ENCODE measurements at regions not wholly inside any gene's neighbourhood (a gene's known extent, or its start where the extent isn't known, plus 50 kb on each side); places are given as distances from the start of the nearest gene placed in this dataset.
A peak's percentile ranks its signal among the peaks of the same experiment; 100 is the strongest.
"Not testable (repeated sequence)": the region's sequence is repeated elsewhere in the genome, so short reads cannot be mapped to it uniquely, and the experiment has no call there.

DNA sequence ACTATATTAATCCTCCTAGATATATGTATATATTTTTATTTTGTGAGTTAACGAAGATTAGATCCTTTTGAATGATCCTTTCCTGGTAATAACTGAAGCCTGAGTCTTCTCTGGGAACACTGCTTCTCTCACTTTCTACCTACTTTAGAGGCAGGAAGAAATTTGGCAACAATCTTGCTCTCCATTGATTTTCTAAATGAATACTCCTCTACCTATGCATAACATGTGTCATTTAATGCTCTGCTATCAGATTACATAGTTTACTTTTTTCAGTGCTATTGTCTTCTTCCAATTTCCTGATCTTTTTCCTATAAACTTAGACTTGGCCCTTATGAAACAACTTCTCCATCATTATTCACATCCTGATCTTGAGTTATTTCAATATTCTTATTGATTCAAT, 60.4 kb upstream of the PDHA2 start:
- DNase-seq (ENCODE audit: low read depth): no peak
- no peak overlapping the region for H3K4me3 ChIP-seq (replicated peaks; ENCODE audit: low read depth, low read length)
- TF ChIP-seq, protein P1, sequence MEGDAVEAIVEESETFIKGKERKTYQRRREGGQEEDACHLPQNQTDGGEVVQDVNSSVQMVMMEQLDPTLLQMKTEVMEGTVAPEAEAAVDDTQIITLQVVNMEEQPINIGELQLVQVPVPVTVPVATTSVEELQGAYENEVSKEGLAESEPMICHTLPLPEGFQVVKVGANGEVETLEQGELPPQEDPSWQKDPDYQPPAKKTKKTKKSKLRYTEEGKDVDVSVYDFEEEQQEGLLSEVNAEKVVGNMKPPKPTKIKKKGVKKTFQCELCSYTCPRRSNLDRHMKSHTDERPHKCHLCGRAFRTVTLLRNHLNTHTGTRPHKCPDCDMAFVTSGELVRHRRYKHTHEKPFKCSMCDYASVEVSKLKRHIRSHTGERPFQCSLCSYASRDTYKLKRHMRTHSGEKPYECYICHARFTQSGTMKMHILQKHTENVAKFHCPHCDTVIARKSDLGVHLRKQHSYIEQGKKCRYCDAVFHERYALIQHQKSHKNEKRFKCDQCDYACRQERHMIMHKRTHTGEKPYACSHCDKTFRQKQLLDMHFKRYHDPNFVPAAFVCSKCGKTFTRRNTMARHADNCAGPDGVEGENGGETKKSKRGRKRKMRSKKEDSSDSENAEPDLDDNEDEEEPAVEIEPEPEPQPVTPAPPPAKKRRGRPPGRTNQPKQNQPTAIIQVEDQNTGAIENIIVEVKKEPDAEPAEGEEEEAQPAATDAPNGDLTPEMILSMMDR (IDR thresholded peaks at IDR 0.05; ENCODE audit: low read length, missing control alignments): no peak

DNA sequence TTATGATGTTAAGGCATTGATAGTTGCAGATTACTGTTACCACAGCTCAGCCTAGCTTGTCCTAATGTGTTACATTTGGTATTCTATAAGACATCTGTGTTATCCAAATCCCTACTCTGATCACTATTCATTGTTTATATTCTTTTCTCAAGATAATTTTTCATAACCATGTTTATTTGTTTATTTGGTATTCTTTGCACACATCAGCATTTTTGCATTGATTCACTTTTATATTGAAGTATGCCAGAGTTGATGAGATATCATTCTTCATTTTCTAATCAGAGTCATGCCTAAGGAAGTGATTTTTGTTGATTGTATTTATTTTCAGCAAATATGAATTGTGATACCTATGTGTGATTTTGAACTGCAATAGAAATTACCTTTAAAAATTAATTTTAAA, 61.2 kb upstream of the PDHA2 start:
- DNase-seq (ENCODE audit: low read depth): no peak
- no peak overlapping the region for H3K4me3 ChIP-seq (replicated peaks; ENCODE audit: low read depth, low read length)
- TF ChIP-seq, protein P1 (IDR thresholded peaks at IDR 0.05; ENCODE audit: low read length, missing control alignments): no peak

DNA sequence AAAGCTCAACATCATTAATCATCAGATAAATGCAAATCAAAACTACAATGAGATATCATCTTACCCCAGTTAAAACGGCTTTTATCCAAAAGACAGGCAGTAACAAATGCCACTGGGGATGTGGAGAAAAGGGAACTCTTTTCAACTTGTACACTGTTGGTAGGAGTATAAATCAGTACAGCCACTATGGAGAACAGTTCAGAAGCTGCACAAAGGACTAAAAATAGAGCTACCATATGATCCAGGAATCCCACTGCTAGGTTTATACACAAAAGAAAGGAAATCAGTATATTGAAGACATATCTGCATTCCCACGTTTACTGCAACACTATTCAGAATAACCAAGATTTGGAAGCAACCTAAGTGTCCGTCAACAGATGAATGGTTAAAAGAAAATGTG, 69.3 kb upstream of the PDHA2 start:
- not testable (repeated sequence) for DNase-seq (ENCODE audit: low read depth); H3K4me3 ChIP-seq (replicated peaks; ENCODE audit: low read depth, low read length)

DNA sequence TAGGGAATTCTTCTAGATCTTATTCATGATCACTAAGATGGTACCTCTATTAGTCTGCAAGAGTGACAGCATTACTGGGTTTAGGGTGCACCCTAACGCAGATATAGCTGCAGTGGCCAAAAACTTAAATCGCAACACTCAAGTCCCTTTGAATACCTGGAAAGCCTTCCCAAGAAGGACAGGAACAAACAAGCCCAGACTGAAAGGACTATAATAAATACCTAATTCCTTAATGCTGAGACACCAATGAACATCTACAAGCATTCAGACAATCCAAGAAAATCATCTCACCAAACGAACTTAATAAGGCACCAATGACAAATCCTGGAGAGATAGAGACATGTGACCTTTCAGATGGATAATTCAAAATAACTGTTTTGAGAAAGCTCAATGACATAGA, 74.9 kb upstream of the PDHA2 start:
- DNase-seq (ENCODE audit: low read depth): no peak
- TF ChIP-seq, protein P1 (IDR thresholded peaks at IDR 0.05; ENCODE audit: low read length, missing control alignments): no peak
- no peak overlapping the region for H3K4me3 ChIP-seq (replicated peaks; ENCODE audit: low read depth, low read length)

DNA sequence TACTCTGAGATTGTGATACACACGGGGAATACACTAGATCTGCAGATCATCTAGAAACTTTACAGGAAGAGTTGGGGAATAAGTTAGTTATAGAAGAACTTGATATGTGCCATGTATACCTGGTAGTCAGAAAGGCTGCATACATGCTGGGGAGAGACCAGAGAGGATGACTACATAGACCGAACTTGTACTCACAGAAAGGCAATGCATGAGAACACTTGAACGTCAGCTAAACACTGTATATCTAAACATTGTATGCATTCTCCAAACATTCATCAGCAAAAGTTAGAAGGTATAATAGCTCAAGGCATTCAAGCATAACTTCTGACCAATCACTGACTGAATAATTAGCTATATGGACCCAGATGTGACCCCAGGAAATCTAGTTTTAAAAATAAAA, 78.0 kb upstream of the PDHA2 start:
- peak; percentile 13 for DNase-seq (ENCODE audit: low read depth)
- TF ChIP-seq, protein P1 (IDR thresholded peaks at IDR 0.05; ENCODE audit: low read length, missing control alignments): no peak
- no peak overlapping the region for H3K4me3 ChIP-seq (replicated peaks; ENCODE audit: low read depth, low read length)

DNA sequence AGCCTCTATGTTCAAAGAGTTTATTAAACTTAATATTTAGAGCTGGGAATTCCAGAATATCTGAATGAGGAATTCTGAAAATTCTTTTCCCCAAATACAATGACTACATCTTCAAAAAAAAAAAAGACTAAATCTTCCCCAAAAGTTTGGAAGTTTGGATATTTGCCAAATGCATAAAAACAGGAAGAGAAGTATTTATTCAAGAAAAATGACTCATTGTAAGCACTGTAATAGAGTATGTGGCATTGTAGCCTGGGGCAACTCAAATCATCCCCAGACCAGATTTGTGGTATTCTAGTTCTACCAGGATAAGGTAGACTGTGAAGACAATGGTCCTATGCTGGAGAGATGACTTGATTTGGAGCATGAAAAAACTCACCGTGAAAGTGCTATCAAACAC, 78.5 kb upstream of the PDHA2 start:
- TF ChIP-seq, protein P1 (IDR thresholded peaks at IDR 0.05; ENCODE audit: low read length, missing control alignments): no peak
- no peak overlapping the region for H3K4me3 ChIP-seq (replicated peaks; ENCODE audit: low read depth, low read length)
- peak; percentile 86 for DNase-seq (ENCODE audit: low read depth)

DNA sequence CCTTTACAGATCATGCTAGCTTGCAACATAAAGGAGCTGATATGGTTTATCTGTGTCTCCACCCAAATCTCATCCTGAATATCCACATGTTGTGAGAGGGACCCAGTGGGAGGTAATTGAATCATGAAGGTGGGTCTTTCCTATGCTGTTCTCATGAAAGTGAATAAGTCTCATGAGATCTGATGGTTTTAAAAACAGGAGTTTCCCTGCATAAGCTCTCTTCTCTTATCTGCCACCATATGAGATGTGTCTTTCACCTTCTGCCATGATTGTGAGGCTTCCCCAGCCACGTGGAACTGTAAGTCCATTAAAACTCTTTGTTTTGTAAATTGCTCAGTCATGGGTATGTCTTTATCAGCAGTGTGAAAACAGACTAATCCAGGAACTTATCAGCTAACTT, 79.2 kb upstream of the PDHA2 start:
- not testable (repeated sequence) for H3K4me3 ChIP-seq (replicated peaks; ENCODE audit: low read depth, low read length); DNase-seq (ENCODE audit: low read depth)

DNA sequence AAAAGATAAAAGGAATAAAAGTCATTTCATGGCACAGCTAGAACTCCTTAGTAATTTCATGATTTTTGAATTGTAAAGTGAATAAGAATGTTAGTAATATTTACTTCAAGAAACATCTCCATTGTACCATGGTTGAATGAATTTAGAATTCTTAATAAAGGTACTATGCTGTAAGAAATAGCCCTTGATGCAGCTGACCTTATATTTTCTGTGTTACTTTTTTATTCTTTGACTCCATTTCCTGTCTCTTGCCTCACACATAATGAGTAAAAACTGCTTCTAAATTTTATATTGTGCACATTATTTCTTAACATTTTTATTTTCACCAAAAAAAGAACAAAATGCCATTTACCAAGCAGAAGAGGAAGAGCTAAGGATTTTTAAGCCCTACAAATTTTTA, 81.9 kb upstream of the PDHA2 start:
- peak; percentile 32 for DNase-seq (ENCODE audit: low read depth)
- H3K4me3 ChIP-seq (replicated peaks; ENCODE audit: low read depth, low read length): no peak overlapping the region
- TF ChIP-seq, protein P1 (IDR thresholded peaks at IDR 0.05; ENCODE audit: low read length, missing control alignments): no peak
